DND-41 (cell line): ENCODE measurements at regions not wholly inside any gene's neighbourhood (a gene's known extent, or its start where the extent isn't known, plus 50 kb on each side); places are given as distances from the start of the nearest gene placed in this dataset.
"Not testable (repeated sequence)": the region's sequence is repeated elsewhere in the genome, so short reads cannot be mapped to it uniquely, and the experiment has no call there.

ENCODE experiments used
- EZH2 ChIP-seq: IDR thresholded peaks from 3 replicates; pipeline ENCODE4 v1.6.1; 2012; ENCODE audit warnings: borderline replicate concordance, low read depth, mild to moderate bottlenecking, moderate library complexity, low read length, inconsistent platforms; ENCODE audit not compliant: severe bottlenecking
- TF ChIP-seq, protein P1 (sequence below): IDR thresholded peaks from 2 replicates; pipeline ENCODE4 v1.5.1; 2012; ENCODE audit warnings: borderline replicate concordance, low read length, moderate library complexity, mild to moderate bottlenecking; ENCODE audit not compliant: poor library complexity, severe bottlenecking; ENCODE audit errors: extremely low read depth

DNA sequence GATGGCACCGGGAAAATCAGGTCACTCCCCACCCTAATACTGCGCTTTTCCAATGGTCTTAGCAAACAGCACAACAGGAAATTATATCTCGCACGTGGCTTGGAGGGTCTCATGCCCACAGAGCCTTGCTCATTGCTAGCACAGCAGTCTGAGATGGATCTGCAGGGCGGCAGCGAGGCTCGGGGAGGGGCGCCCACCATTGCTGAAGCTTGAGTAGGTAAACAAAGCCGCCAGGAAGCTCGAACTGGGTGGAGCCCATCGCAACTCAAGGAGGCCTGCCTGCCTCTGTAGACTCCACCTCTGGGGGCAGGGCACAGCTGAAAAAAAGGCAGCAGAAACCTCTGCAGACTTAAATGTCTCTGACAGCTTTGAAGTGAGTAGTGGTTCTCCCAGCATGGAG lies 901.4 kb downstream of the TBC1D32 start:
- TF ChIP-seq, protein P1, sequence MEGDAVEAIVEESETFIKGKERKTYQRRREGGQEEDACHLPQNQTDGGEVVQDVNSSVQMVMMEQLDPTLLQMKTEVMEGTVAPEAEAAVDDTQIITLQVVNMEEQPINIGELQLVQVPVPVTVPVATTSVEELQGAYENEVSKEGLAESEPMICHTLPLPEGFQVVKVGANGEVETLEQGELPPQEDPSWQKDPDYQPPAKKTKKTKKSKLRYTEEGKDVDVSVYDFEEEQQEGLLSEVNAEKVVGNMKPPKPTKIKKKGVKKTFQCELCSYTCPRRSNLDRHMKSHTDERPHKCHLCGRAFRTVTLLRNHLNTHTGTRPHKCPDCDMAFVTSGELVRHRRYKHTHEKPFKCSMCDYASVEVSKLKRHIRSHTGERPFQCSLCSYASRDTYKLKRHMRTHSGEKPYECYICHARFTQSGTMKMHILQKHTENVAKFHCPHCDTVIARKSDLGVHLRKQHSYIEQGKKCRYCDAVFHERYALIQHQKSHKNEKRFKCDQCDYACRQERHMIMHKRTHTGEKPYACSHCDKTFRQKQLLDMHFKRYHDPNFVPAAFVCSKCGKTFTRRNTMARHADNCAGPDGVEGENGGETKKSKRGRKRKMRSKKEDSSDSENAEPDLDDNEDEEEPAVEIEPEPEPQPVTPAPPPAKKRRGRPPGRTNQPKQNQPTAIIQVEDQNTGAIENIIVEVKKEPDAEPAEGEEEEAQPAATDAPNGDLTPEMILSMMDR = not testable (repeated sequence)
- not testable (repeated sequence) for TF ChIP-seq EZH2
